ENCODE measurements at regions not wholly inside any gene's neighbourhood (a gene's known extent, or its start where the extent isn't known, plus 50 kb on each side); places are given as distances from the start of the nearest gene placed in this dataset.

GRCh38 chr10:4372601-4373000, 453.4 kb upstream of the AKR1E2 start:
- TF ChIP-seq CTCF (IDR thresholded peaks at IDR 0.05; ENCODE audit: low read depth, low read length, missing input control), result no peak
- no peak for TF ChIP-seq FOXA1 (IDR thresholded peaks at IDR 0.05)
- no peak for TF ChIP-seq SP1 (IDR thresholded peaks at IDR 0.05)
- TF ChIP-seq RAD21 (IDR thresholded peaks at IDR 0.05), result no peak

Data from liver (tissue), 3 donors.